Fibroblast of villous mesenchyme (primary cell): ENCODE measurements at regions not wholly inside any gene's neighbourhood (a gene's known extent, or its start where the extent isn't known, plus 50 kb on each side); places are given as distances from the start of the nearest gene placed in this dataset.

Source experiments
- DNase-seq: peaks from one replicate; pipeline ENCODE4 v3.0.0-alpha.2; 2010; ENCODE audit warnings: low read depth
- H3K4me3 ChIP-seq: 2 replicates; pipeline ENCODE4 v1.5.1; 2011; ENCODE audit warnings: low read depth, mild to moderate bottlenecking, low read length
- TF ChIP-seq, protein P1 (sequence below): IDR thresholded peaks from 2 replicates; pipeline ENCODE4 v1.5.1; 2012; ENCODE audit warnings: low read depth, mild to moderate bottlenecking, low read length; ENCODE audit not compliant: insufficient read depth

DNA sequence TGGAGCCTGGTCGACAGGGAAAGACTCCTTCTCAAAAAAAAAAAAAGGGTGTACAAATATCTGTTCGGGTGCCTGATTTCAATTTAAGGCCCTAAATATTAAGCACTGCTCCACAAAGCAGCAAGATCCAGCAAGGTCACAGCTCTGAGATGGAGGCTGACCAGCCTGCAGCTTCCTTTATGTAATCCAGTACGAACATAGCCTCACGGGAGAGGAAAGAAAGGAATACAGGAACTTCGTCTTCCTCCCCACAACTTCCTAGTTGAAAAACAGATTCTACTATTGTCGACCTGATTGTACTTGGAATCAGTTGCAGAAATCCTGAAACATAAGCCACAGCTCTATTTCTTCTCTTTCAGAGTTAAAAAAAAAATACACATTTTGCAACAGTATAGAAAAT is 53.5 kb upstream of the TBC1D9 start:
- DNase-seq, result no peak

GRCh38 chr4:140808256-140808655 is 52.1 kb upstream of the TBC1D9 start:
- TF ChIP-seq, protein P1, sequence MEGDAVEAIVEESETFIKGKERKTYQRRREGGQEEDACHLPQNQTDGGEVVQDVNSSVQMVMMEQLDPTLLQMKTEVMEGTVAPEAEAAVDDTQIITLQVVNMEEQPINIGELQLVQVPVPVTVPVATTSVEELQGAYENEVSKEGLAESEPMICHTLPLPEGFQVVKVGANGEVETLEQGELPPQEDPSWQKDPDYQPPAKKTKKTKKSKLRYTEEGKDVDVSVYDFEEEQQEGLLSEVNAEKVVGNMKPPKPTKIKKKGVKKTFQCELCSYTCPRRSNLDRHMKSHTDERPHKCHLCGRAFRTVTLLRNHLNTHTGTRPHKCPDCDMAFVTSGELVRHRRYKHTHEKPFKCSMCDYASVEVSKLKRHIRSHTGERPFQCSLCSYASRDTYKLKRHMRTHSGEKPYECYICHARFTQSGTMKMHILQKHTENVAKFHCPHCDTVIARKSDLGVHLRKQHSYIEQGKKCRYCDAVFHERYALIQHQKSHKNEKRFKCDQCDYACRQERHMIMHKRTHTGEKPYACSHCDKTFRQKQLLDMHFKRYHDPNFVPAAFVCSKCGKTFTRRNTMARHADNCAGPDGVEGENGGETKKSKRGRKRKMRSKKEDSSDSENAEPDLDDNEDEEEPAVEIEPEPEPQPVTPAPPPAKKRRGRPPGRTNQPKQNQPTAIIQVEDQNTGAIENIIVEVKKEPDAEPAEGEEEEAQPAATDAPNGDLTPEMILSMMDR, result no peak
- H3K4me3 ChIP-seq, result no peak overlapping the region
- DNase-seq, result no peak

More for the DNA sequence above, 53.5 kb upstream of the TBC1D9 start:
- TF ChIP-seq, protein P1, result no peak
- H3K4me3 ChIP-seq, result no peak overlapping the region

DNA sequence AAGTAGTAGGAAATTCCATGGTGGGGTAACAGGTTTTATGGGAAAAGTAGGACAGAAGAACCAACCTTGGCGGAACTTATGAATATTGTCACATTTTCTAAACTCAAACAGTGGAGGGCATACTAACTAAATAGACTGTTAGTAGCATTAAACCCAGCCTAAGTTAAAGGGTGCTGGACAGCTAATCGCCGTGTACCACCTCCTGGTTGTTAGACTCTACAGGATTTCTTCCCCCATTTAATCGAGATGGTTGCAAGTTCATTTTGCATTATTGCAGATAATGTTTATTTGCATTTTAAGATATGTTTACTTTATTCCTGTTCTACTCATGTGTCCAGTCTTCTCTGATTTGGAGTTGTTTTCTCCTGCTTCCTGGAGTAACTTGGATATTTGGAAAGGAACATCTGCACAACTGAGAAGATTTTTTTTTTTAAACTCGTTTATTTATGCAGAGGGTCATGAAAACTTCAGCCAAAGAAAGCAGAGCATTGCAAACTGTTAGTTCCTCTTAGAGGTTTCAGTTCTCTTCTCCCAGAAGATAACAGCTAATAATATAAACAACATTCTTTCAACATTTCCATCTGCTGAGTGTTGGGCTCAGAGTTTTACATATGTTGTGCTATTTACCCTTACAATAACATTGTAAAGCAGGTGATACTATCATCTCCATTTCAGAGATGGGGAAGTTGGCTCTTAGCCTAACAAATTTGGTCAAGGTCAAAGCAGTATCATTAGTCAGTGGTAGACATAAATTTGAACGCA is 51.5 kb upstream of the TBC1D9 start:
- peak; percentile 62 for DNase-seq
- H3K4me3 ChIP-seq, result no peak overlapping the region
- TF ChIP-seq, protein P1, result no peak

GRCh38 chr4:140806163-140806562 is 50.0 kb upstream of the TBC1D9 start:
- no peak for DNase-seq
- no peak overlapping the region for H3K4me3 ChIP-seq
- TF ChIP-seq, protein P1, result no peak
